ENCODE measurements at regions not wholly inside any gene's neighbourhood (a gene's known extent, or its start where the extent isn't known, plus 50 kb on each side); places are given as distances from the start of the nearest gene placed in this dataset.

GRCh38 chr9:24939109-24939850, 393.6 kb upstream of the IZUMO3 start:
- Histone ChIP-seq H3K9me3 (ENCODE audit: low read length) (peaks cover 38% of the 10 kb centered on the region), H4K20me1 (ENCODE audit: insufficient read depth, low read length) (no peaks in the 10 kb centered on the region), H3K79me2 (ENCODE audit: insufficient read depth, low read length) (no peaks in the 10 kb centered on the region), H3K36me3 (replicated peaks in 1 of 2; ENCODE audit: control insufficient read depth in 1 of 2, insufficient read depth in 2 of 2, low read length in 2 of 2) (no peaks in the 10 kb centered on the region), H3K9ac (ENCODE audit: insufficient read depth, low read depth, low read length) (no peak overlapping the region), H3K27me3 (ENCODE audit: control insufficient read depth in 1 of 2, insufficient read depth in 2 of 2, low read length in 2 of 2) (no peaks in the 10 kb centered on the region), H3K4me1 (ENCODE audit: insufficient read depth, low read length) (no peaks in the 10 kb centered on the region), H3K4me3 (replicated peaks in 1 of 3; ENCODE audit: insufficient read depth in 1 of 3, low read depth in 2 of 3, low read length in 3 of 3) (no peak overlapping the region), H2AFZ (ENCODE audit: low read length) (no peak overlapping the region), H3K27ac (ENCODE audit: extremely low read length, insufficient read depth, low read length) (no peak overlapping the region), H3K4me2 (ENCODE audit: low read depth, low read length) (no peak overlapping the region)
- in situ Hi-C loops (cut with HindIII; ENCODE audit: extremely low pct_ligation_motif_present, low pct_unique_long_range_greater_than_20kb) = no loop called here
- POLR2A ChIA-PET = interaction anchor here (0.6 kb wide), 1 partner anchor 245 kb away, joined by 3 read pairs; no protein-coding TSS in a partner anchor
- ATAC-seq = no peak
- TF ChIP-seq, protein P1, sequence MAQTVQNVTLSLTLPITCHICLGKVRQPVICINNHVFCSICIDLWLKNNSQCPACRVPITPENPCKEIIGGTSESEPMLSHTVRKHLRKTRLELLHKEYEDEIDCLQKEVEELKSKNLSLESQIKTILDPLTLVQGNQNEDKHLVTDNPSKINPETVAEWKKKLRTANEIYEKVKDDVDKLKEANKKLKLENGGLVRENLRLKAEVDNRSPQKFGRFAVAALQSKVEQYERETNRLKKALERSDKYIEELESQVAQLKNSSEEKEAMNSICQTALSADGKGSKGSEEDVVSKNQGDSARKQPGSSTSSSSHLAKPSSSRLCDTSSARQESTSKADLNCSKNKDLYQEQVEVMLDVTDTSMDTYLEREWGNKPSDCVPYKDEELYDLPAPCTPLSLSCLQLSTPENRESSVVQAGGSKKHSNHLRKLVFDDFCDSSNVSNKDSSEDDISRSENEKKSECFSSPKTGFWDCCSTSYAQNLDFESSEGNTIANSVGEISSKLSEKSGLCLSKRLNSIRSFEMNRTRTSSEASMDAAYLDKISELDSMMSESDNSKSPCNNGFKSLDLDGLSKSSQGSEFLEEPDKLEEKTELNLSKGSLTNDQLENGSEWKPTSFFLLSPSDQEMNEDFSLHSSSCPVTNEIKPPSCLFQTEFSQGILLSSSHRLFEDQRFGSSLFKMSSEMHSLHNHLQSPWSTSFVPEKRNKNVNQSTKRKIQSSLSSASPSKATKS (CRISPR knock-in tag; IDR thresholded peaks at IDR 0.05) = no peak
- TF ChIP-seq ZMYM2 (CRISPR knock-in tag; IDR thresholded peaks at IDR 0.05) (no peak), SMARCC2 (IDR thresholded peaks at IDR 0.05) (no peak), WIZ (CRISPR knock-in tag; IDR thresholded peaks at IDR 0.05) (no peak)
- CTCF ChIA-PET (ENCODE audit: low intra/inter-chr PET ratio, low total read pairs) = no interaction called here
- FAIRE-seq = no peak
- intact Hi-C loops (cut with micrococcal nuclease; ENCODE audit: unreplicated experiment) = no loop called here
- no TSS peak for BruUV-seq (replicated peaks)
- WGBS (ENCODE audit: low lambda C conversion rate) = 16% methylated on average over 5 of the region's 5 CpGs
- DNase-seq (ENCODE audit: low spot score) = no peak

DNA sequence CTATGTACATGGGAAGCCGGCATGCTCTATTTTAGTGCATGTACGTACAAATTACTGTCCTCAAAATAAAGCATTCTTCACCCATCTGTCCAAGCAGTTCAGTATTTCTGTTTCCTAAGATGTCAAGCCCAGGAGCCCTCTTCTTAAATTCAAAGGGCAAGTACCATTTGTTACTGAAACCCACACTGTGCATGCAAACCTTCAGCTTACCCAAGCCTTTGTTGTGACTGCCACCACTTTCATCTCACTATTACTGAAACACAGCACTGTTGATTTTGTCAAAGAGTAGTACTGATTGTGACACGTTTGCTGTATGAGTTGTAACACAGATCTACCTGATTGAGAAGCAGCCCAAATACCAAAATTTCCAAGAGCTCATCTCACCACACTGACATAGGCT, 390.4 kb upstream of the IZUMO3 start:
- Histone ChIP-seq H3K4me3 (replicated peaks in 1 of 3; ENCODE audit: insufficient read depth in 1 of 3, low read depth in 2 of 3, low read length in 3 of 3) (no peak overlapping the region), H3K27me3 (ENCODE audit: control insufficient read depth in 1 of 2, insufficient read depth in 2 of 2, low read length in 2 of 2) (no peaks in the 10 kb centered on the region), H3K4me1 (ENCODE audit: insufficient read depth, low read length) (no peaks in the 10 kb centered on the region), H3K79me2 (ENCODE audit: insufficient read depth, low read length) (no peaks in the 10 kb centered on the region), H4K20me1 (ENCODE audit: insufficient read depth, low read length) (no peaks in the 10 kb centered on the region), H3K4me2 (ENCODE audit: low read depth, low read length) (no peak overlapping the region), H3K9ac (ENCODE audit: insufficient read depth, low read depth, low read length) (no peak overlapping the region), H3K27ac (ENCODE audit: extremely low read length, insufficient read depth, low read length) (no peak overlapping the region), H2AFZ (ENCODE audit: low read length) (no peak overlapping the region), H3K36me3 (replicated peaks in 1 of 2; ENCODE audit: control insufficient read depth in 1 of 2, insufficient read depth in 2 of 2, low read length in 2 of 2) (no peaks in the 10 kb centered on the region), H3K9me3 (ENCODE audit: low read length) (peaks cover 32% of the 10 kb centered on the region)
- CTCF ChIA-PET (ENCODE audit: low intra/inter-chr PET ratio, low total read pairs) = no interaction called here
- intact Hi-C loops (cut with micrococcal nuclease; ENCODE audit: unreplicated experiment) = no loop called here
- in situ Hi-C loops (cut with HindIII; ENCODE audit: extremely low pct_ligation_motif_present, low pct_unique_long_range_greater_than_20kb) = no loop called here
- 3% methylated on average over 3 of the region's 3 CpGs for WGBS (ENCODE audit: low lambda C conversion rate)
- TF ChIP-seq NCOA2 (CRISPR knock-in tag; IDR thresholded peaks at IDR 0.05) = no peak
- TF ChIP-seq ZBTB20 (CRISPR knock-in tag; IDR thresholded peaks at IDR 0.05; ENCODE audit: borderline replicate concordance, low read depth) = no peak
- TF ChIP-seq, protein P2, sequence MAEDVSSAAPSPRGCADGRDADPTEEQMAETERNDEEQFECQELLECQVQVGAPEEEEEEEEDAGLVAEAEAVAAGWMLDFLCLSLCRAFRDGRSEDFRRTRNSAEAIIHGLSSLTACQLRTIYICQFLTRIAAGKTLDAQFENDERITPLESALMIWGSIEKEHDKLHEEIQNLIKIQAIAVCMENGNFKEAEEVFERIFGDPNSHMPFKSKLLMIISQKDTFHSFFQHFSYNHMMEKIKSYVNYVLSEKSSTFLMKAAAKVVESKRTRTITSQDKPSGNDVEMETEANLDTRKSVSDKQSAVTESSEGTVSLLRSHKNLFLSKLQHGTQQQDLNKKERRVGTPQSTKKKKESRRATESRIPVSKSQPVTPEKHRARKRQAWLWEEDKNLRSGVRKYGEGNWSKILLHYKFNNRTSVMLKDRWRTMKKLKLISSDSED (CRISPR knock-in tag; IDR thresholded peaks at IDR 0.05) = no peak
- TF ChIP-seq, protein P3, sequence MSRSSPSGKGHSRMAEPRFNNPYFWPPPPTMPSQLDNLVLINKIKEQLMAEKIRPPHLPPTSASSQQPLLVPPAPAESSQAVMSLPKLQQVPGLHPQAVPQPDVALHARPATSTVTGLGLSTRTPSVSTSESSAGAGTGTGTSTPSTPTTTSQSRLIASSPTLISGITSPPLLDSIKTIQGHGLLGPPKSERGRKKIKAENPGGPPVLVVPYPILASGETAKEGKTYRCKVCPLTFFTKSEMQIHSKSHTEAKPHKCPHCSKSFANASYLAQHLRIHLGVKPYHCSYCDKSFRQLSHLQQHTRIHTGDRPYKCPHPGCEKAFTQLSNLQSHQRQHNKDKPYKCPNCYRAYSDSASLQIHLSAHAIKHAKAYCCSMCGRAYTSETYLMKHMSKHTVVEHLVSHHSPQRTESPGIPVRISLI (CRISPR knock-in tag; IDR thresholded peaks at IDR 0.05; ENCODE audit: borderline replicate concordance) = no peak
- TF ChIP-seq ATF7 (IDR thresholded peaks at IDR 0.05) = no peak
- TF ChIP-seq ATF7 (CRISPR knock-in tag; IDR thresholded peaks at IDR 0.05) = no peak
- BruUV-seq (replicated peaks) = no TSS peak
- ATAC-seq (no peak), FAIRE-seq (no peak), DNase-seq (ENCODE audit: low spot score) (no peak)
- POLR2A ChIA-PET = no interaction called here

Data from HepG2 (cell line).